MCF 10A (cell line): ENCODE measurements at regions not wholly inside any gene's neighbourhood (a gene's known extent, or its start where the extent isn't known, plus 50 kb on each side); places are given as distances from the start of the nearest gene placed in this dataset.

Source experiments
- BruUV-seq: library from RNA; stranded (reverse); fragments of 400-500 nt; replicated peaks from 2 replicates; lab custom pipeline; 2021; lab: Mats Ljungman, UMichigan
- CTCF ChIA-PET: fragments of 300-600 bp; sonication (Branson Sonifier 250); formaldehyde crosslinking; extraction: SDS; loops from one replicate; lab custom pipeline; 2021; ENCODE audit warnings: antibody characterized with exemption, inconsistent platforms; lab: Yijun Ruan, JAX
- POLR2A ChIA-PET: fragments of 300-600, 350-650 bp; sonication (Branson Sonifier 250); formaldehyde crosslinking; extraction: SDS; loops from one replicate; lab custom pipeline; 2020; ENCODE audit warnings: antibody characterized with exemption, inconsistent platforms; lab: Yijun Ruan, JAX
- DNase-seq: peaks from one replicate; pipeline ENCODE4 v3.0.0-alpha.2; 2018; ENCODE audit not compliant: unreplicated experiment
- H3K27ac Mint-ChIP-seq: one replicate; pipeline ENCODE4 v1.8.0; 2022; ENCODE audit warnings: mild to moderate bottlenecking, low read depth, mixed read lengths; ENCODE audit not compliant: unreplicated experiment
- H3K27me3 Mint-ChIP-seq: one replicate; pipeline ENCODE4 v1.8.0; 2022; ENCODE audit warnings: mixed read lengths; ENCODE audit not compliant: insufficient read depth, unreplicated experiment
- H3K36me3 Mint-ChIP-seq: one replicate; pipeline ENCODE4 v1.8.0; 2022; ENCODE audit warnings: mild to moderate bottlenecking, moderate library complexity, mixed read lengths; ENCODE audit not compliant: insufficient read depth, unreplicated experiment
- H3K4me1 Mint-ChIP-seq: one replicate; pipeline ENCODE4 v1.8.0; 2022; ENCODE audit warnings: mixed read lengths; ENCODE audit not compliant: insufficient read depth, unreplicated experiment
- H3K4me3 Mint-ChIP-seq: one replicate; pipeline ENCODE4 v1.8.0; 2022; ENCODE audit warnings: mild to moderate bottlenecking, moderate library complexity, mixed read lengths; ENCODE audit not compliant: unreplicated experiment
- H3K9me3 Mint-ChIP-seq: one replicate; pipeline ENCODE4 v1.8.0; 2022; ENCODE audit warnings: mixed read lengths; ENCODE audit not compliant: unreplicated experiment
- CTCF ChIP-seq: fragments of 200-600 bp; IDR thresholded peaks from one replicate; pipeline ENCODE4 v1.8.0; 2022; ENCODE audit warnings: antibody characterized with exemption, mild to moderate bottlenecking; ENCODE audit not compliant: unreplicated experiment
- intact Hi-C: fragments of 100-400 bp; cut with micrococcal nuclease; formaldehyde crosslinking; loops from 2 replicates; pipeline ENCODE4 v1.14.1; 2022

GRCh38 chr14:97218274-97218673 lies 421.1 kb downstream of the VRK1 start:
- Mint-ChIP-seq H3K9me3 (no peaks in the 10 kb centered on the region), H3K4me3 (no peak overlapping the region), H3K27ac (no peak overlapping the region), H3K27me3 (peaks cover 86% of the 10 kb centered on the region), H3K36me3 (no peaks in the 10 kb centered on the region), H3K4me1 (no peaks in the 10 kb centered on the region)
- no peak for DNase-seq
- POLR2A ChIA-PET, result no interaction called here
- CTCF ChIA-PET, result interaction anchor here (0.6 kb wide), 1 partner anchor 921 kb away, joined by 5 read pairs; no protein-coding TSS in a partner anchor
- intact Hi-C loops, result no loop called here
- no peak for TF ChIP-seq CTCF
- no TSS peak for BruUV-seq

GRCh38 chr14:97218691-97219430 lies 421.7 kb downstream of the VRK1 start:
- no peaks in the 10 kb centered on the region for H3K9me3 Mint-ChIP-seq
- H3K27ac Mint-ChIP-seq, result no peak overlapping the region
- intact Hi-C loops, result no loop called here
- no peaks in the 10 kb centered on the region for H3K36me3 Mint-ChIP-seq
- CTCF ChIA-PET, result interaction anchor here (0.6 kb wide), 1 partner anchor 1357 kb away, joined by 4 read pairs; no protein-coding TSS in a partner anchor
- peaks cover 85% of the 10 kb centered on the region for H3K27me3 Mint-ChIP-seq
- BruUV-seq, result no TSS peak
- H3K4me1 Mint-ChIP-seq, result no peaks in the 10 kb centered on the region
- no peak for DNase-seq
- TF ChIP-seq CTCF, result no peak
- POLR2A ChIA-PET, result no interaction called here
- no peak overlapping the region for H3K4me3 Mint-ChIP-seq

GRCh38 chr14:97219431-97220017 lies 422.3 kb downstream of the VRK1 start:
- TF ChIP-seq CTCF, result no peak
- no peaks in the 10 kb centered on the region for H3K36me3 Mint-ChIP-seq
- peaks cover 85% of the 10 kb centered on the region for H3K27me3 Mint-ChIP-seq
- ChIA-PET POLR2A (no interaction called here), CTCF (interaction anchor here (0.6 kb wide), 1 partner anchor 1356 kb away, joined by 4 read pairs; no protein-coding TSS in a partner anchor)
- no TSS peak for BruUV-seq
- no peak overlapping the region for H3K4me3 Mint-ChIP-seq
- H3K27ac Mint-ChIP-seq, result no peak overlapping the region
- H3K9me3 Mint-ChIP-seq, result no peaks in the 10 kb centered on the region
- DNase-seq, result no peak
- H3K4me1 Mint-ChIP-seq, result no peaks in the 10 kb centered on the region
- intact Hi-C loops, result no loop called here

GRCh38 chr14:97221572-97222285 lies 424.5 kb downstream of the VRK1 start:
- no peak for TF ChIP-seq CTCF
- Mint-ChIP-seq H3K4me1 (no peaks in the 10 kb centered on the region), H3K4me3 (no peak overlapping the region), H3K36me3 (no peaks in the 10 kb centered on the region), H3K27me3 (peaks cover 69% of the 10 kb centered on the region), H3K9me3 (no peaks in the 10 kb centered on the region), H3K27ac (no peak overlapping the region)
- intact Hi-C loops, result no loop called here
- ChIA-PET POLR2A (no interaction called here), CTCF (no interaction called here)
- DNase-seq, result no peak
- BruUV-seq, result no TSS peak
